Body of pancreas (tissue), 4 donors: ENCODE measurements at regions not wholly inside any gene's neighbourhood (a gene's known extent, or its start where the extent isn't known, plus 50 kb on each side); places are given as distances from the start of the nearest gene placed in this dataset.

Experiments
- POLR2A ChIP-seq, 3 donors: fragments of 450-650 bp; IDR thresholded peaks; one replicate each; pipeline ENCODE4 v1.6.1; 2016; ENCODE audit warnings: antibody characterized with exemption in 3 of 3, mild to moderate bottlenecking in 2 of 3
- TF ChIP-seq, protein P1 (sequence below), 7 experiments: fragments of 450-650 bp in 4 of 7; fragments of 200-600 bp in 3 of 7; sonication (generic) in 3 of 7; IDR thresholded peaks; one replicate each; pipeline ENCODE4 v1.5.1; 2016 to 2019; ENCODE audit warnings: antibody characterized with exemption in 7 of 7

- no peak for TF ChIP-seq POLR2A (IDR thresholded peaks at IDR 0.05)
- TF ChIP-seq, protein P1, sequence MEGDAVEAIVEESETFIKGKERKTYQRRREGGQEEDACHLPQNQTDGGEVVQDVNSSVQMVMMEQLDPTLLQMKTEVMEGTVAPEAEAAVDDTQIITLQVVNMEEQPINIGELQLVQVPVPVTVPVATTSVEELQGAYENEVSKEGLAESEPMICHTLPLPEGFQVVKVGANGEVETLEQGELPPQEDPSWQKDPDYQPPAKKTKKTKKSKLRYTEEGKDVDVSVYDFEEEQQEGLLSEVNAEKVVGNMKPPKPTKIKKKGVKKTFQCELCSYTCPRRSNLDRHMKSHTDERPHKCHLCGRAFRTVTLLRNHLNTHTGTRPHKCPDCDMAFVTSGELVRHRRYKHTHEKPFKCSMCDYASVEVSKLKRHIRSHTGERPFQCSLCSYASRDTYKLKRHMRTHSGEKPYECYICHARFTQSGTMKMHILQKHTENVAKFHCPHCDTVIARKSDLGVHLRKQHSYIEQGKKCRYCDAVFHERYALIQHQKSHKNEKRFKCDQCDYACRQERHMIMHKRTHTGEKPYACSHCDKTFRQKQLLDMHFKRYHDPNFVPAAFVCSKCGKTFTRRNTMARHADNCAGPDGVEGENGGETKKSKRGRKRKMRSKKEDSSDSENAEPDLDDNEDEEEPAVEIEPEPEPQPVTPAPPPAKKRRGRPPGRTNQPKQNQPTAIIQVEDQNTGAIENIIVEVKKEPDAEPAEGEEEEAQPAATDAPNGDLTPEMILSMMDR (IDR thresholded peaks at IDR 0.05) = no peak
These were observed 476.8 kb downstream of the CBLN4 start for GRCh38 chr20:55528482-55528881.
